HG02938 (cell line): ENCODE measurements at regions not wholly inside any gene's neighbourhood (a gene's known extent, or its start where the extent isn't known, plus 50 kb on each side); places are given as distances from the start of the nearest gene placed in this dataset.

Experiments used
- ATAC-seq: cut with Tn5 transposase; IDR thresholded peaks from one replicate; pipeline ENCODE4 v1.9.1; 2021; ENCODE audit warnings: mild to moderate bottlenecking, moderate library complexity; ENCODE audit not compliant: unreplicated experiment

GRCh38 chr7:28292834-28293526, 112.4 kb upstream of the JAZF1 start:
- no peak for ATAC-seq

GRCh38 chr7:28293527-28293835, 112.9 kb upstream of the JAZF1 start:
- no peak for ATAC-seq

GRCh38 chr7:28296571-28297483, 115.5 kb upstream of the CREB5 start:
- no peak for ATAC-seq

- ATAC-seq = no peak
Measured at GRCh38 chr7:28297801-28298459, 114.4 kb upstream of the CREB5 start.

GRCh38 chr7:28298870-28299518, 113.3 kb upstream of the CREB5 start:
- no peak for ATAC-seq

- no peak for ATAC-seq
Measured at GRCh38 chr7:28299556-28299955, 112.8 kb upstream of the CREB5 start.

GRCh38 chr7:28300488-28300887, 111.8 kb upstream of the CREB5 start:
- no peak for ATAC-seq

GRCh38 chr7:28301148-28301641, 111.1 kb upstream of the CREB5 start:
- ATAC-seq = no peak

GRCh38 chr7:28304290-28304689, 108.0 kb upstream of the CREB5 start:
- ATAC-seq = no peak

GRCh38 chr7:28309704-28310459, 102.4 kb upstream of the CREB5 start:
- ATAC-seq = no peak

- no peak for ATAC-seq
Measured at GRCh38 chr7:28310460-28310848, 101.9 kb upstream of the CREB5 start.

- no peak for ATAC-seq
Measured at GRCh38 chr7:28311670-28312069, 100.6 kb upstream of the CREB5 start.

GRCh38 chr7:28312948-28313347, 99.4 kb upstream of the CREB5 start:
- ATAC-seq = no peak

GRCh38 chr7:28314841-28315240, 97.5 kb upstream of the CREB5 start:
- no peak for ATAC-seq

- no peak for ATAC-seq
Measured at GRCh38 chr7:28315565-28316410, 96.5 kb upstream of the CREB5 start.

- ATAC-seq = no peak
Measured at GRCh38 chr7:28316489-28316888, 95.8 kb upstream of the CREB5 start.

- no peak for ATAC-seq
Measured at GRCh38 chr7:28318101-28318762, 94.1 kb upstream of the CREB5 start.

GRCh38 chr7:28323833-28324232, 88.5 kb upstream of the CREB5 start:
- ATAC-seq = no peak

GRCh38 chr7:28328146-28328545, 84.2 kb upstream of the CREB5 start:
- no peak for ATAC-seq
